NCI-H345 treated with DMSO at 0.1 percent for 48 hours (cell line): ENCODE measurements at regions not wholly inside any gene's neighbourhood (a gene's known extent, or its start where the extent isn't known, plus 50 kb on each side); places are given as distances from the start of the nearest gene placed in this dataset.

Experiments
- DNase-seq: peaks from one replicate; lab custom pipeline; 2025; ENCODE audit not compliant: unreplicated experiment; lab: John Stamatoyannopoulos, UW

GRCh38 chr3:27861046-27862036, 139.2 kb upstream of the EOMES start:
- no peak for DNase-seq

- DNase-seq = no peak
Measured at GRCh38 chr3:27865731-27866130, 143.6 kb upstream of the EOMES start.

GRCh38 chr3:27869152-27869551, 147.0 kb upstream of the EOMES start:
- no peak for DNase-seq

- DNase-seq = no peak
Measured at GRCh38 chr3:27877061-27878013, 155.2 kb upstream of the EOMES start.

GRCh38 chr3:27878014-27878383, 155.9 kb upstream of the EOMES start:
- no peak for DNase-seq

GRCh38 chr3:27880969-27881892, 159.1 kb upstream of the EOMES start:
- DNase-seq = no peak

GRCh38 chr3:27883266-27883665, 161.1 kb upstream of the EOMES start:
- no peak for DNase-seq

GRCh38 chr3:27885641-27886040, 163.5 kb upstream of the EOMES start:
- DNase-seq = no peak

- DNase-seq = no peak
Measured at GRCh38 chr3:27888562-27888961, 166.4 kb upstream of the EOMES start.

GRCh38 chr3:27889745-27890144, 167.6 kb upstream of the EOMES start:
- DNase-seq = no peak

- no peak for DNase-seq
Measured at GRCh38 chr3:27900316-27900715, 178.2 kb upstream of the EOMES start.

- no peak for DNase-seq
Measured at GRCh38 chr3:27903446-27903845, 181.3 kb upstream of the EOMES start.

- no peak for DNase-seq
Measured at GRCh38 chr3:27905625-27906024, 183.5 kb upstream of the EOMES start.

GRCh38 chr3:27907148-27907547, 185.0 kb upstream of the EOMES start:
- no peak for DNase-seq

- no peak for DNase-seq
Measured at GRCh38 chr3:27907929-27908328, 185.8 kb upstream of the EOMES start.

GRCh38 chr3:27910456-27910855, 188.3 kb upstream of the EOMES start:
- DNase-seq = no peak

- no peak for DNase-seq
Measured at GRCh38 chr3:27914199-27914598, 192.1 kb upstream of the EOMES start.

- no peak for DNase-seq
Measured at GRCh38 chr3:27923349-27924068, 201.4 kb upstream of the EOMES start.

- no peak for DNase-seq
Measured at GRCh38 chr3:27927882-27928281, 205.8 kb upstream of the EOMES start.

GRCh38 chr3:27930052-27930602, 208.0 kb upstream of the EOMES start:
- DNase-seq = no peak
